ENCODE measurements at regions not wholly inside any gene's neighbourhood (a gene's known extent, or its start where the extent isn't known, plus 50 kb on each side); places are given as distances from the start of the nearest gene placed in this dataset.

- no peak overlapping the region for H3K27ac ChIP-seq
- no peak overlapping the region for H3K4me3 ChIP-seq
- ChIA-PET CTCF (no interaction called here), POLR2A (no interaction called here)
- 26% methylated on average over 13 of the region's 15 CpGs for WGBS (ENCODE audit: missing lambda C conversion rate)
- no peaks in the 10 kb centered on the region for H3K4me1 ChIP-seq
- FAIRE-seq = no peak
- TF ChIP-seq JUNB (IDR thresholded peaks at IDR 0.05) = no peak
- TF ChIP-seq ZSCAN20 (CRISPR knock-in tag; IDR thresholded peaks at IDR 0.05) = no peak
- TF ChIP-seq EHMT2 (IDR thresholded peaks at IDR 0.05; ENCODE audit: low read depth) = no peak
- no peak for TF ChIP-seq CEBPB (IDR thresholded peaks at IDR 0.05)
- no peak for TF ChIP-seq ZC3H11A (IDR thresholded peaks at IDR 0.05)
- no peak for TF ChIP-seq EHF (CRISPR knock-in tag; IDR thresholded peaks at IDR 0.05)
- TF ChIP-seq NR3C1 (IDR thresholded peaks at IDR 0.05) = no peak
- no peak for TF ChIP-seq RNF2 (IDR thresholded peaks at IDR 0.05; ENCODE audit: borderline replicate concordance, low read depth)
- TF ChIP-seq MAFK (IDR thresholded peaks at IDR 0.05; ENCODE audit: partially characterized antibody) = no peak
- no peak for TF ChIP-seq TP53 (CRISPR knock-in tag; IDR thresholded peaks at IDR 0.05)
- no peak for TF ChIP-seq HOXA7 (CRISPR knock-in tag; IDR thresholded peaks at IDR 0.05)
- TF ChIP-seq HEYL (CRISPR knock-in tag; IDR thresholded peaks at IDR 0.05) = no peak
- TF ChIP-seq HOXB13 (CRISPR knock-in tag; IDR thresholded peaks at IDR 0.05; ENCODE audit: low read depth) = no peak
- no peak for TF ChIP-seq HDAC2 (IDR thresholded peaks at IDR 0.05)
- no peak for TF ChIP-seq BCL3 (IDR thresholded peaks at IDR 0.05)
- no peak for TF ChIP-seq MAZ (IDR thresholded peaks at IDR 0.05; ENCODE audit: borderline replicate concordance, low read depth, low read length)
- TF ChIP-seq JUN (IDR thresholded peaks at IDR 0.05) = no peak
- TF ChIP-seq KDM5A (IDR thresholded peaks at IDR 0.05) = no peak
- no peak for ATAC-seq
- no peak for DNase-seq (ENCODE audit: low read depth in 1 of 2, low spot score in 1 of 2)
- H3K4me2 ChIP-seq = no peak overlapping the region
- H3K9me3 ChIP-seq = 0 out of 3 replicates have a peak, but pooled peaks cover 5% of the 10 kb centered on the region
Observed at GRCh38 chr10:130792096-130792845, 519.2 kb downstream of the TCERG1L start.

GRCh38 chr10:130795819-130796218 lies 515.7 kb downstream of the TCERG1L start:
- TF ChIP-seq RCOR1 (IDR thresholded peaks at IDR 0.05; ENCODE audit: low read depth, low read length) (no peak), JUN (IDR thresholded peaks at IDR 0.05) (no peak), BHLHE40 (IDR thresholded peaks at IDR 0.05; ENCODE audit: low read depth, low read length) (no peak), ELK1 (IDR thresholded peaks at IDR 0.05; ENCODE audit: low read depth, low read length) (no peak), GATA3 (IDR thresholded peaks at IDR 0.05; ENCODE audit: borderline replicate concordance) (no peak), ESRRA (IDR thresholded peaks at IDR 0.05; ENCODE audit: borderline replicate concordance, low read length) (no peak), JUNB (IDR thresholded peaks at IDR 0.05) (no peak), FOXS1 (CRISPR knock-in tag; IDR thresholded peaks at IDR 0.05) (no peak), NFE2L2 (conservative IDR thresholded peaks at IDR 0.05; ENCODE audit: low read length) (no peak), TFCP2L1 (CRISPR knock-in tag; IDR thresholded peaks at IDR 0.05) (no peak)
- FAIRE-seq = no peak
- Histone ChIP-seq H3K4me1 (no peaks in the 10 kb centered on the region), H3K27ac (no peak overlapping the region), H3K4me3 (no peak overlapping the region), H3K9me3 (0 out of 3 replicates have a peak, but pooled peaks cover 2% of the 10 kb centered on the region), H3K4me2 (no peak overlapping the region)
- WGBS (ENCODE audit: missing lambda C conversion rate) = 3% methylated on average over 11 of the region's 11 CpGs
- ATAC-seq = no peak
- ChIA-PET POLR2A (no interaction called here), CTCF (no interaction called here)
- DNase-seq (ENCODE audit: low read depth in 1 of 2, low spot score in 1 of 2) = no peak

All from A549 (cell line).